Common myeloid progenitor, CD34-positive (primary cell): ENCODE measurements at regions not wholly inside any gene's neighbourhood (a gene's known extent, or its start where the extent isn't known, plus 50 kb on each side); places are given as distances from the start of the nearest gene placed in this dataset.
"Not testable (repeated sequence)": the region's sequence is repeated elsewhere in the genome, so short reads cannot be mapped to it uniquely, and the experiment has no call there.

Experiments
- CTCF ChIA-PET: fragments of 350-600 bp; sonication (Branson Sonifier 250); formaldehyde crosslinking; loops from one replicate; lab custom pipeline; 2021; ENCODE audit warnings: antibody characterized with exemption; lab: Charles Lee
- POLR2A ChIA-PET: fragments of 350-600 bp; sonication (Branson Sonifier 250); formaldehyde crosslinking; loops from one replicate; lab custom pipeline; 2021; ENCODE audit warnings: antibody characterized with exemption; lab: Charles Lee
- DNase-seq, 3 donors: peaks; one replicate each; pipeline versions ENCODE4 v3.0.0 to v3.0.0-alpha.2; 2013
- H3K27ac ChIP-seq, 2 experiments: 1 replicate in 1 of 2; 2 replicates in 1 of 2; pipeline ENCODE4 v1.7.0; 2013; ENCODE audit warnings: inconsistent platforms in 2 of 2, low read length in 2 of 2, mild to moderate bottlenecking in 2 of 2, low read depth in 1 of 2, moderate library complexity in 1 of 2; ENCODE audit not compliant: severe bottlenecking in 2 of 2, insufficient read depth in 1 of 2, poor library complexity in 1 of 2
- H3K27me3 ChIP-seq, 5 experiments: replicated peaks in 2 of 5; 1 replicate in 3 of 5; 2 replicates in 2 of 5; pipeline versions ENCODE4 v1.6.1 to v1.7.0; 2013; ENCODE audit warnings: low read length in 4 of 5, mild to moderate bottlenecking in 2 of 5, moderate library complexity in 2 of 5, inconsistent platforms in 1 of 5; ENCODE audit not compliant: insufficient read depth in 5 of 5, control insufficient read depth in 4 of 5
- H3K36me3 ChIP-seq, 4 experiments: 1 replicate in 2 of 4; 2 replicates in 2 of 4; pipeline versions ENCODE4 v1.6.1 to v1.7.0; 2013; ENCODE audit warnings: low read length in 3 of 4, control low read depth in 1 of 4, mild to moderate bottlenecking in 1 of 4; ENCODE audit not compliant: control insufficient read depth in 4 of 4, insufficient read depth in 4 of 4
- H3K4me1 ChIP-seq, 4 experiments: 1 replicate in 3 of 4; 2 replicates in 1 of 4; pipeline versions ENCODE4 v1.6.1 to v1.7.1; 2013; ENCODE audit warnings: low read length in 3 of 4, mild to moderate bottlenecking in 3 of 4, control low read depth in 1 of 4, inconsistent platforms in 1 of 4, moderate library complexity in 1 of 4; ENCODE audit not compliant: control insufficient read depth in 4 of 4, insufficient read depth in 4 of 4; ENCODE audit errors: control extremely low read depth in 1 of 4
- H3K4me3 ChIP-seq, 7 experiments: 1 replicate in 4 of 7; 2 replicates in 3 of 7; pipeline versions ENCODE4 v1.5.1 to v1.7.0; 2013; ENCODE audit warnings: mild to moderate bottlenecking in 7 of 7, low read length in 6 of 7, moderate library complexity in 6 of 7, inconsistent platforms in 2 of 7, low read depth in 2 of 7, control low read depth in 1 of 7; ENCODE audit not compliant: insufficient read depth in 4 of 7, control insufficient read depth in 1 of 7; ENCODE audit errors: extremely low read depth in 1 of 7
- H3K9me3 ChIP-seq, 5 experiments: 1 replicate in 4 of 5; 2 replicates in 1 of 5; pipeline versions ENCODE4 v1.6.1 to v1.7.1; 2013; ENCODE audit warnings: low read length in 4 of 5, mild to moderate bottlenecking in 2 of 5, inconsistent platforms in 1 of 5, low read depth in 1 of 5, moderate library complexity in 1 of 5; ENCODE audit not compliant: control insufficient read depth in 4 of 5, insufficient read depth in 2 of 5; ENCODE audit errors: control extremely low read depth in 1 of 5
- WGBS: methylation state at CpG from one replicate; pipeline ENCODE4 v1.1.5; 2013; ENCODE audit not compliant: insufficient coverage; 5-methylcytosine and 5-hydroxymethylcytosine counted together

- no peak for DNase-seq
- no peak overlapping the region for H3K27ac ChIP-seq
- H3K4me3 ChIP-seq = no peak overlapping the region
- H3K9me3 ChIP-seq = no peaks in the 10 kb centered on the region
- POLR2A ChIA-PET = no interaction called here
- 93% methylated on average over 5 of the region's 7 CpGs for WGBS
- CTCF ChIA-PET = interaction anchor here (0.6 kb wide), 1 partner anchor 198 kb away, joined by 3 read pairs; no protein-coding TSS in a partner anchor
- no peaks in the 10 kb centered on the region for H3K27me3 ChIP-seq
- H3K4me1 ChIP-seq = no peaks in the 10 kb centered on the region
- no peaks in the 10 kb centered on the region for H3K36me3 ChIP-seq
Observed at GRCh38 chr13:34738254-34738992, 203.6 kb upstream of the NBEA start.

GRCh38 chr13:34747056-34747455 lies 195.0 kb upstream of the NBEA start:
- peaks cover 0 to 12% (median 2%) of the 10 kb centered on the region in 5 experiments for H3K27me3 ChIP-seq
- H3K27ac ChIP-seq, H3K9me3 ChIP-seq, H3K4me3 ChIP-seq, CTCF ChIA-PET, H3K36me3 ChIP-seq, DNase-seq, H3K4me1 ChIP-seq, POLR2A ChIA-PET: not testable (repeated sequence)
- WGBS = 100% methylated on average over 2 of the region's 5 CpGs

- ChIA-PET POLR2A (no interaction called here), CTCF (no interaction called here)
- 93% methylated on average over 2 of the region's 4 CpGs for WGBS
- H3K27me3 ChIP-seq = peaks cover 0 to 12% (median 2%) of the 10 kb centered on the region in 5 experiments
- no peak for DNase-seq
- no peaks in the 10 kb centered on the region for H3K4me1 ChIP-seq
- H3K36me3 ChIP-seq = no peaks in the 10 kb centered on the region
- H3K4me3 ChIP-seq = no peak overlapping the region
- no peak overlapping the region for H3K27ac ChIP-seq
- no peaks in the 10 kb centered on the region for H3K9me3 ChIP-seq
Observed at GRCh38 chr13:34747507-34747906, 194.6 kb upstream of the NBEA start.

GRCh38 chr13:34748073-34748472 lies 194.0 kb upstream of the NBEA start:
- Histone ChIP-seq H3K9me3 (no peaks in the 10 kb centered on the region), H3K4me1 (no peaks in the 10 kb centered on the region), H3K36me3 (no peaks in the 10 kb centered on the region), H3K27me3 (peaks cover 0 to 12% (median 2%) of the 10 kb centered on the region in 5 experiments), H3K4me3 (no peak overlapping the region), H3K27ac (no peak overlapping the region)
- DNase-seq = no peak
- 78% methylated on average over 4 of the region's 5 CpGs for WGBS
- POLR2A ChIA-PET = no interaction called here
- CTCF ChIA-PET = no interaction called here

- ChIA-PET CTCF (no interaction called here), POLR2A (no interaction called here)
- Histone ChIP-seq H3K36me3 (no peaks in the 10 kb centered on the region), H3K4me3 (no peak overlapping the region), H3K27me3 (peaks cover 0 to 12% (median 2%) of the 10 kb centered on the region in 5 experiments), H3K27ac (no peak overlapping the region), H3K9me3 (no peaks in the 10 kb centered on the region), H3K4me1 (no peaks in the 10 kb centered on the region)
- WGBS = 100% methylated on average over 1 of the region's 1 CpG
- no peak for DNase-seq
Observed at GRCh38 chr13:34748596-34748995, 193.5 kb upstream of the NBEA start.

- Histone ChIP-seq H3K4me3 (no peak overlapping the region), H3K36me3 (no peaks in the 10 kb centered on the region), H3K4me1 (no peaks in the 10 kb centered on the region), H3K27ac (no peak overlapping the region), H3K27me3 (peaks cover 0 to 12% (median 2%) of the 10 kb centered on the region in 5 experiments), H3K9me3 (no peaks in the 10 kb centered on the region)
- no peak for DNase-seq
- WGBS = 91% methylated on average over 4 of the region's 8 CpGs
- POLR2A ChIA-PET = no interaction called here
- CTCF ChIA-PET = no interaction called here
Observed at GRCh38 chr13:34749046-34749445, 193.0 kb upstream of the NBEA start.

- peaks cover 0 to 12% (median 2%) of the 10 kb centered on the region in 5 experiments for H3K27me3 ChIP-seq
- H3K4me3 ChIP-seq = no peak overlapping the region
- POLR2A ChIA-PET = no interaction called here
- no peak overlapping the region for H3K27ac ChIP-seq
- 11% methylated on average over 14 of the region's 21 CpGs for WGBS
- no peaks in the 10 kb centered on the region for H3K9me3 ChIP-seq
- CTCF ChIA-PET = no interaction called here
- no peaks in the 10 kb centered on the region for H3K36me3 ChIP-seq
- DNase-seq = no peak
- H3K4me1 ChIP-seq = no peaks in the 10 kb centered on the region
Observed at GRCh38 chr13:34750078-34750931, 191.8 kb upstream of the NBEA start.
